Testis (tissue), 2 donors: ENCODE measurements at regions not wholly inside any gene's neighbourhood (a gene's known extent, or its start where the extent isn't known, plus 50 kb on each side); places are given as distances from the start of the nearest gene placed in this dataset.

Source experiments
- POLR2A ChIP-seq: fragments of 450-650 bp; IDR thresholded peaks from one replicate; pipeline ENCODE4 v1.6.1; 2017; ENCODE audit warnings: antibody characterized with exemption, mild to moderate bottlenecking, moderate library complexity
- TF ChIP-seq, protein P1 (sequence below), 3 experiments: fragments of 450-650 bp in 2 of 3; fragments of 200-600 bp in 1 of 3; sonication (generic) in 1 of 3; IDR thresholded peaks; one replicate each; pipeline ENCODE4 v1.5.1; 2016 to 2019; ENCODE audit warnings: antibody characterized with exemption in 3 of 3, mild to moderate bottlenecking in 2 of 3, moderate library complexity in 1 of 3

DNA sequence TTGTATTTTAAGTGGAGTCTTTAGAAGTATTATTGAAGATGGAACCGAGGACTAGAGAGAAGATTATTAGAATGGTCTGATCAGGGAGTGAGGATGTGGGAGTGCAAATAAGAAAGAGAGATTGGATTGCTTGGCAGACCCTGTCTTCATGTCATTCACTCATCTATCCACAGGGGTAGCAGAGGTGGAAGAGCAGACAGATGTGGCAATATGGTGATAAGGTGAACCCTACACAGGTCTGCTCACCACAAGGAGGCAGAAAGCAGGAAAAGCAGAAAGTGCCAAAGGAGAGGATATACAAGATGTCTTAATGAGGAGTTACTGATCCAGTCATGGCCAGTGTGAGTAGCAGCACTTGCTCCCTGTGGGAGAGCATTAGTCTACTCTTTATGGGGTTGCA, 129.4 kb downstream of the MAGEE2 start:
- TF ChIP-seq, protein P1, sequence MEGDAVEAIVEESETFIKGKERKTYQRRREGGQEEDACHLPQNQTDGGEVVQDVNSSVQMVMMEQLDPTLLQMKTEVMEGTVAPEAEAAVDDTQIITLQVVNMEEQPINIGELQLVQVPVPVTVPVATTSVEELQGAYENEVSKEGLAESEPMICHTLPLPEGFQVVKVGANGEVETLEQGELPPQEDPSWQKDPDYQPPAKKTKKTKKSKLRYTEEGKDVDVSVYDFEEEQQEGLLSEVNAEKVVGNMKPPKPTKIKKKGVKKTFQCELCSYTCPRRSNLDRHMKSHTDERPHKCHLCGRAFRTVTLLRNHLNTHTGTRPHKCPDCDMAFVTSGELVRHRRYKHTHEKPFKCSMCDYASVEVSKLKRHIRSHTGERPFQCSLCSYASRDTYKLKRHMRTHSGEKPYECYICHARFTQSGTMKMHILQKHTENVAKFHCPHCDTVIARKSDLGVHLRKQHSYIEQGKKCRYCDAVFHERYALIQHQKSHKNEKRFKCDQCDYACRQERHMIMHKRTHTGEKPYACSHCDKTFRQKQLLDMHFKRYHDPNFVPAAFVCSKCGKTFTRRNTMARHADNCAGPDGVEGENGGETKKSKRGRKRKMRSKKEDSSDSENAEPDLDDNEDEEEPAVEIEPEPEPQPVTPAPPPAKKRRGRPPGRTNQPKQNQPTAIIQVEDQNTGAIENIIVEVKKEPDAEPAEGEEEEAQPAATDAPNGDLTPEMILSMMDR (IDR thresholded peaks at IDR 0.05) = no peak
- TF ChIP-seq POLR2A = no peak
